H1 (cell line): ENCODE measurements at regions not wholly inside any gene's neighbourhood (a gene's known extent, or its start where the extent isn't known, plus 50 kb on each side); places are given as distances from the start of the nearest gene placed in this dataset.

Experiments used
- PHF8 ChIP-seq: fragments of 200-600 bp; sonication (generic); conservative IDR thresholded peaks from 2 replicates; pipeline ENCODE4 v1.7.1; 2012; ENCODE audit warnings: low read depth, mild to moderate bottlenecking, inconsistent platforms, low read length, moderate library complexity
- POLR2AphosphoS5 ChIP-seq: IDR thresholded peaks from 2 replicates; pipeline ENCODE4 v1.6.1; 2011; ENCODE audit warnings: low read depth, low read length

DNA sequence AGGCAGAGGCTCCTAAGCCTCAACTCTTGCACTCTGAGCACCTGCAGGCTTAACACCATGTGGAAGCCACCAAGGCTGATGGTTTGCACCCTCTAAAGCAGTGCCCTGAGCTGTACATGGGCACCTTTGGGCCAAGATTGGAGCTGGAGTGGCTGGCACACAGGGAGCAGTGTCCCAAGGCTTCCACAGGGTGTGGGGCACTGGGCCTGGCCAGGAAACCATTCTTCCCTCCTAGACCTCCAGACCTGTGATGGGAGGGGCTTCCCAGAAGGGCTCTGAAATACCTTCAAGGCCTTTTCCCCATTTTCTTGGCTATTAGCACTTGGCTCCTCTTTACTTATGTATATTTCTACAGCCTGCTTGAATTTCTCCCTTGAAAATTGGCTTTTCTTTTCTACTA lies 67.9 kb upstream of the PPM1J start (continued):
- TF ChIP-seq PHF8 (no peak), POLR2AphosphoS5 (no peak)
